GM13976 (cell line): ENCODE measurements at regions not wholly inside any gene's neighbourhood (a gene's known extent, or its start where the extent isn't known, plus 50 kb on each side); places are given as distances from the start of the nearest gene placed in this dataset.

Experiments
- DNase-seq: peaks from one replicate; pipeline ENCODE4 v3.0.0; 2012; ENCODE audit warnings: low spot score
- in situ Hi-C: fragments of 300-500 bp; cut with MboI; formaldehyde crosslinking; loops from one replicate; pipeline ENCODE4 v1.12.0; 2022; ENCODE audit warnings: low sequenced_read_pairs, mixed read lengths, inconsistent platforms; ENCODE audit not compliant: unreplicated experiment
- TF ChIP-seq, protein P1 (sequence below): IDR thresholded peaks from 2 replicates; pipeline ENCODE4 v1.5.1; 2012; ENCODE audit warnings: borderline replicate concordance, mild to moderate bottlenecking; ENCODE audit not compliant: insufficient read depth; ENCODE audit errors: extremely low read depth, missing control alignments, control extremely low read depth

DNA sequence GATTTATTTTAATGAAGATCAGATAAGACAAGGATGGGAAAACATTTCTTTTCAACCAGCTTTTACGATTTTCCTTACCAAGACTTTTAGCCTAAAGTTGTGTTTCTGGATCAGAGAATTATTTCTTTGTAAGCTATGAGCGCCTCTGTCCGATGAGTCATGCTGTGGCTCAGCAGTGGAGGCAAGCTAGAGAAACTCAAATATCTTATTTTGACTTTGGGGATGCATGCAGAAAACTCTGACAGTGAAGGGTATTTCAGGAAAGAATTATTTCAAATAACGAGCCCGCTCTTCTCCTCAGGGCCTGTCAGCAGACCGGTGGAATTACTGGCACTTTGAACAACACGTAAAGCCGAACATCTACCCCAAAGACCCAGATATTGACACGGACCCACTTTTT is 77.9 kb upstream of the OR5AK2 start:
- DNase-seq: no peak
- TF ChIP-seq, protein P1, sequence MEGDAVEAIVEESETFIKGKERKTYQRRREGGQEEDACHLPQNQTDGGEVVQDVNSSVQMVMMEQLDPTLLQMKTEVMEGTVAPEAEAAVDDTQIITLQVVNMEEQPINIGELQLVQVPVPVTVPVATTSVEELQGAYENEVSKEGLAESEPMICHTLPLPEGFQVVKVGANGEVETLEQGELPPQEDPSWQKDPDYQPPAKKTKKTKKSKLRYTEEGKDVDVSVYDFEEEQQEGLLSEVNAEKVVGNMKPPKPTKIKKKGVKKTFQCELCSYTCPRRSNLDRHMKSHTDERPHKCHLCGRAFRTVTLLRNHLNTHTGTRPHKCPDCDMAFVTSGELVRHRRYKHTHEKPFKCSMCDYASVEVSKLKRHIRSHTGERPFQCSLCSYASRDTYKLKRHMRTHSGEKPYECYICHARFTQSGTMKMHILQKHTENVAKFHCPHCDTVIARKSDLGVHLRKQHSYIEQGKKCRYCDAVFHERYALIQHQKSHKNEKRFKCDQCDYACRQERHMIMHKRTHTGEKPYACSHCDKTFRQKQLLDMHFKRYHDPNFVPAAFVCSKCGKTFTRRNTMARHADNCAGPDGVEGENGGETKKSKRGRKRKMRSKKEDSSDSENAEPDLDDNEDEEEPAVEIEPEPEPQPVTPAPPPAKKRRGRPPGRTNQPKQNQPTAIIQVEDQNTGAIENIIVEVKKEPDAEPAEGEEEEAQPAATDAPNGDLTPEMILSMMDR: no peak
- in situ Hi-C loops: no loop called here

DNA sequence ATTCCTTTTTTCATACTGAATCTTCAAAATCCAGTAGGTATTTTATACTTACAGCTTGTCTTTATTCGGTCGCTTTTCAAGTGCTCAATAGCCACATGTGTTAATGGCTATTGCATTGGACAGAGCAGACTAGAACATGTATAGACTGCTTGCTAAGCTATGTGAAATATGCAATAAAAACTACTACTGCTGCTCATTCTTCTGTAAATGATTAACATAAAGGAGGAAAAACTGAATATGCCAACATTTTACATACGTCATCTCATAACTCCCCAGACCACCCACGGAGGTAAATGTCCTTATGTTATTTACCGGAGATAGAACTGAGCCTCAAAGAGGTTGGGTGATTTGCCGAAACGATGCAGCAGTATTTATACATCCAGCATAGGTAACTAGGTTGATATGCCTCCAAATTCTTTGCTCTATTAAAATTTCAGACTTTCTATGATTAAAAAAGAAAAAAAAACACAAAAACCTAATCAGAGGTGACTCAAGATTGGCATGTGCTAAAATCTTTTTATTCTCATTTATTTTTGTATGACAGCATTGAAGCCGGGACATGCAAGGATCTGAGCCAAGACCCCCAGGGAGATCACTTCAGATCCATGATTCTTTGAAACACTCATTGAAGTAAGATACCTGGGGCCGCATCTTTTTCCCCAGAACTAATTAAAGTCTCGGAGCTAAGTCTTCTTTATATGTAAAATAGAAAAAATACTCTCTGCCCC is 78.5 kb upstream of the OR5AK2 start:
- in situ Hi-C loops: no loop called here
- TF ChIP-seq, protein P1: no peak
- DNase-seq: no peak

DNA sequence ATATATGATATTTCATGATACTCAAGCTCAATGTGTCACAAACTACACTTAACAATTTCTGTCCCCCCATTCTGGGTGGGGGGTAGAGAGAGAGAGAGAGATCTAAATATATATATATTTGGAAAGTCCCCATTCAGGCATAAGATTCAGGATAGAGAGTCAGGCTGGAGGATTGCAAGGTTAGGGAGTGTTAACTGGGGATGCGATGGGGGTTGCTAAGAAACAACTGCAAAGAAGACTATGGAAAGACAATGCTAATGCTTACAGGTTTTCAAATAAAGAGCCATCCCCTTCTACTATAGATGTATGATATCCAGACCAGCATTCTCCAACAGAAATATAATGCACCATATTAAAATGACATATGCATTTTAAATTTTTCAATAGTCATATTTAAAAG is 79.2 kb upstream of the OR5AK2 start:
- no peak for DNase-seq
- TF ChIP-seq, protein P1: no peak
- in situ Hi-C loops: no loop called here

DNA sequence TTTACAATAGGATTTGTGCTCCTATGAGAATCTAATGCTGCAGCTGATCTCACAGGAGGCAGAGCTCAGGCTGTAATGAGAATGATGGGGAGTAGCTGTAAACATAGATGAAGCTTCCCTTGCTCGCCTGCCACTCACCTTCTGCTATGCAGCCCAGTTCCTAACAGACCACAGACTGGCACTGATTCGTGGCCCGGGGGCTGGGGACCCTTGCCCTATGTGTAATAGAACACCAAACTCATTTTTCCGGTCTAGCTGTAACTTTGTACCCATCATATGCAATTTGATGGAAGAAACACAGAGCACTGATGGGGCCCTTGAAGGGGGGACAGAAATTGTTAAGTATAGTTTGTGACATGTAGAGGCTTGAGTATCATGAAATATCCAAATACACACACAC is 79.6 kb upstream of the OR5AK2 start:
- TF ChIP-seq, protein P1: no peak
- in situ Hi-C loops: no loop called here
- no peak for DNase-seq

DNA sequence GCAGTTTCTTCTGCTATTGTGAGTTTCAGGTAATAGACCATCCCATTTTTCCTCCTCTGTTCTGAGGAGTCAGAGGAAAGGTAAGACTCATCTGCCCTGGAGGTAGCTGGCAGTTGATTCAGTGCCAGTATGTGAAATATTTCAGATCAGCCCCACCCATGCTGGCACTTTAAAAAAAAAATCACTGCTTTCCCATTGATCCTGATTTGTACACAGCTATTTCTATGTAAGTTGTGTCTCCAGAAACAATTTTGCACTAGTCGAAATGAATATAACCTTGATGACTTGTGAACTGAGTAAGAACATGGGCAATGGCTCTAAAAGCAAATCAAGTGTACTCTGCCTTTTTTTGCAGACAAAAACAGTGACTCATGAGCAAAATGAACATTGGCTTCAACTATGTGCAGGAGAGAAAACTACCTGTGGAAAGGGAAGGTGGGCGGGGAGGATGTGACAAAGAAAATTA is 82.0 kb upstream of the OR5AK2 start:
- in situ Hi-C loops: no loop called here
- no peak for DNase-seq
- TF ChIP-seq, protein P1: no peak

DNA sequence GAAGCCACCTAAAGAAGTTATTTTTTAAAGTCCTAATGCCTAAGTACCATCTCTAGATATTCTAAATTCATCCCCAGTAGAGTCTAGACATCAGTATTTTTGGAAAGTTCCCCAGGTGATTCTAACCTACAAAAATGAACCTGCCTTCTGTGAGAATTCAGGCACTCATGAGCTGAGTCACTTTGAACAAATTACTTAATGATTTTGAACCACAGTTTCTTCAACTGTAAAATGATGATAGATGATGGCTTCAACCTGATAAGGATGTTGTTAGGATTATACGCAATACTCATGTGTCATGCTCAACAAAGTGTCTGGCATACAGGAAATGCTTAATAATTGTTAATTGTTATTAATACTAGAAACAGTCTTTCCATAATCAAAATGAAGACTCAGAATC is 82.8 kb upstream of the OR5AK2 start:
- DNase-seq: no peak
- in situ Hi-C loops: no loop called here
- TF ChIP-seq, protein P1: no peak
